ENCODE measurements at regions not wholly inside any gene's neighbourhood (a gene's known extent, or its start where the extent isn't known, plus 50 kb on each side); places are given as distances from the start of the nearest gene placed in this dataset.

GRCh38 chr2:144586476-144586875 lies 66.6 kb upstream of the ZEB2 start:
- BruUV-seq (replicated peaks): no TSS peak
- RAD21 ChIA-PET (ENCODE audit: low non-redundant PET in 1 of 2, low total read pairs in 2 of 2, uncharacterized antibody in 2 of 2, unreplicated experiment in 2 of 2): no interaction called here
- no peaks in the 10 kb centered on the region for H3K79me2 ChIP-seq (ENCODE audit: insufficient read depth, low read length)
- no peaks in the 10 kb centered on the region for H3K27me3 ChIP-seq (ENCODE audit: insufficient read depth, low read length)
- no peaks in the 10 kb centered on the region for H3K9me3 ChIP-seq (ENCODE audit: control insufficient read depth in 1 of 2, insufficient read depth in 1 of 2, low read depth in 1 of 2, low read length in 2 of 2)
- H3K4me1 ChIP-seq (ENCODE audit: control insufficient read depth in 1 of 2, insufficient read depth in 2 of 2, low read length in 2 of 2): no peaks in the 10 kb centered on the region
- no peak overlapping the region for H3K4me3 ChIP-seq (replicated peaks in 1 of 2; ENCODE audit: low read depth in 1 of 2, low read length in 2 of 2)
- no peak overlapping the region for H3K27ac ChIP-seq (ENCODE audit: low read depth, low read length)
- no peaks in the 10 kb centered on the region for H3K9me2 ChIP-seq (ENCODE audit: insufficient read depth)
- intact Hi-C loops (cut with micrococcal nuclease): no loop called here
- no peak for ATAC-seq
- no peak for DNase-seq (ENCODE audit: low read depth, low spot score)
- no peaks in the 10 kb centered on the region for H4K20me1 ChIP-seq (ENCODE audit: insufficient read depth)
- TF ChIP-seq, protein P1, sequence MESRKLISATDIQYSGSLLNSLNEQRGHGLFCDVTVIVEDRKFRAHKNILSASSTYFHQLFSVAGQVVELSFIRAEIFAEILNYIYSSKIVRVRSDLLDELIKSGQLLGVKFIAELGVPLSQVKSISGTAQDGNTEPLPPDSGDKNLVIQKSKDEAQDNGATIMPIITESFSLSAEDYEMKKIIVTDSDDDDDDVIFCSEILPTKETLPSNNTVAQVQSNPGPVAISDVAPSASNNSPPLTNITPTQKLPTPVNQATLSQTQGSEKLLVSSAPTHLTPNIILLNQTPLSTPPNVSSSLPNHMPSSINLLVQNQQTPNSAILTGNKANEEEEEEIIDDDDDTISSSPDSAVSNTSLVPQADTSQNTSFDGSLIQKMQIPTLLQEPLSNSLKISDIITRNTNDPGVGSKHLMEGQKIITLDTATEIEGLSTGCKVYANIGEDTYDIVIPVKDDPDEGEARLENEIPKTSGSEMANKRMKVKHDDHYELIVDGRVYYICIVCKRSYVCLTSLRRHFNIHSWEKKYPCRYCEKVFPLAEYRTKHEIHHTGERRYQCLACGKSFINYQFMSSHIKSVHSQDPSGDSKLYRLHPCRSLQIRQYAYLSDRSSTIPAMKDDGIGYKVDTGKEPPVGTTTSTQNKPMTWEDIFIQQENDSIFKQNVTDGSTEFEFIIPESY (IDR thresholded peaks at IDR 0.05; ENCODE audit: extremely low read depth, insufficient replicate concordance, low read length): no peak
- TF ChIP-seq SP1 (IDR thresholded peaks at IDR 0.05; ENCODE audit: low read depth): no peak
- TF ChIP-seq, protein P2, sequence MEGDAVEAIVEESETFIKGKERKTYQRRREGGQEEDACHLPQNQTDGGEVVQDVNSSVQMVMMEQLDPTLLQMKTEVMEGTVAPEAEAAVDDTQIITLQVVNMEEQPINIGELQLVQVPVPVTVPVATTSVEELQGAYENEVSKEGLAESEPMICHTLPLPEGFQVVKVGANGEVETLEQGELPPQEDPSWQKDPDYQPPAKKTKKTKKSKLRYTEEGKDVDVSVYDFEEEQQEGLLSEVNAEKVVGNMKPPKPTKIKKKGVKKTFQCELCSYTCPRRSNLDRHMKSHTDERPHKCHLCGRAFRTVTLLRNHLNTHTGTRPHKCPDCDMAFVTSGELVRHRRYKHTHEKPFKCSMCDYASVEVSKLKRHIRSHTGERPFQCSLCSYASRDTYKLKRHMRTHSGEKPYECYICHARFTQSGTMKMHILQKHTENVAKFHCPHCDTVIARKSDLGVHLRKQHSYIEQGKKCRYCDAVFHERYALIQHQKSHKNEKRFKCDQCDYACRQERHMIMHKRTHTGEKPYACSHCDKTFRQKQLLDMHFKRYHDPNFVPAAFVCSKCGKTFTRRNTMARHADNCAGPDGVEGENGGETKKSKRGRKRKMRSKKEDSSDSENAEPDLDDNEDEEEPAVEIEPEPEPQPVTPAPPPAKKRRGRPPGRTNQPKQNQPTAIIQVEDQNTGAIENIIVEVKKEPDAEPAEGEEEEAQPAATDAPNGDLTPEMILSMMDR (IDR thresholded peaks at IDR 0.05 in 2 of 3, conservative IDR thresholded peaks at IDR 0.05 in 1 of 3; ENCODE audit: borderline replicate concordance in 1 of 3, insufficient read depth in 1 of 3, low read depth in 2 of 3, low read length in 2 of 3): no peak
- no peak for TF ChIP-seq CBX3 (IDR thresholded peaks at IDR 0.05; ENCODE audit: low read depth)
- TF ChIP-seq SRF (IDR thresholded peaks at IDR 0.05; ENCODE audit: low read depth): no peak
- no peak for TF ChIP-seq SIN3A (IDR thresholded peaks at IDR 0.05; ENCODE audit: low read depth)
- H3K4me2 ChIP-seq (ENCODE audit: low read length): no peak overlapping the region
- H3K36me3 ChIP-seq (ENCODE audit: control insufficient read depth in 1 of 2, insufficient read depth in 2 of 2, low read length in 2 of 2): no peaks in the 10 kb centered on the region
- POLR2A ChIA-PET: no interaction called here
- H3K9ac ChIP-seq (ENCODE audit: low read length): no peak overlapping the region
- CTCF ChIA-PET: no interaction called here
- H2AFZ ChIP-seq (ENCODE audit: low read depth, low read length, poor library complexity, severe bottlenecking): no peak overlapping the region
